Small intestine (tissue), 7 donors: ENCODE measurements at regions not wholly inside any gene's neighbourhood (a gene's known extent, or its start where the extent isn't known, plus 50 kb on each side); places are given as distances from the start of the nearest gene placed in this dataset.
"Not testable (repeated sequence)": the region's sequence is repeated elsewhere in the genome, so short reads cannot be mapped to it uniquely, and the experiment has no call there.

Experiments used
- DNase-seq, 2 donors: peaks; one replicate each; pipeline versions ENCODE4 v3.0.0 to v3.0.0-alpha.2; 2013
- FAIRE-seq: peaks from 2 replicates; lab custom pipeline; 2012; peaks lifted over from hg19 to GRCh38; lab: Jason Lieb, UNC
- H3K27ac ChIP-seq, 3 donors: one replicate each; pipeline ENCODE4 v1.5.1; 2013; ENCODE audit warnings: low read length in 2 of 3, mild to moderate bottlenecking in 2 of 3, control low read depth in 1 of 3, inconsistent platforms in 1 of 3, low read depth in 1 of 3, moderate library complexity in 1 of 3
- H3K27me3 ChIP-seq, 3 donors: one replicate each; pipeline ENCODE4 v1.6.1; 2013; ENCODE audit warnings: low read length in 3 of 3, inconsistent platforms in 1 of 3; ENCODE audit not compliant: control insufficient read depth in 3 of 3, insufficient read depth in 3 of 3
- H3K36me3 ChIP-seq, 3 donors: one replicate each; pipeline ENCODE4 v1.6.1; 2013; ENCODE audit warnings: low read length in 3 of 3, inconsistent platforms in 1 of 3, low read depth in 1 of 3, mild to moderate bottlenecking in 1 of 3, moderate library complexity in 1 of 3; ENCODE audit not compliant: control insufficient read depth in 3 of 3, insufficient read depth in 2 of 3
- H3K4me1 ChIP-seq, 3 donors: one replicate each; pipeline ENCODE4 v1.6.1; 2013; ENCODE audit warnings: low read length in 2 of 3, inconsistent platforms in 1 of 3, low read depth in 1 of 3, mild to moderate bottlenecking in 1 of 3, moderate library complexity in 1 of 3; ENCODE audit not compliant: control insufficient read depth in 3 of 3, insufficient read depth in 2 of 3
- H3K4me3 ChIP-seq, 3 donors: one replicate each; pipeline ENCODE4 v1.5.1; 2013; ENCODE audit warnings: low read length in 3 of 3, control low read depth in 1 of 3, inconsistent platforms in 1 of 3, low read depth in 1 of 3, mild to moderate bottlenecking in 1 of 3, moderate library complexity in 1 of 3
- H3K9me3 ChIP-seq, 2 donors: one replicate each; pipeline ENCODE4 v1.6.1; 2013; ENCODE audit warnings: low read depth in 1 of 2, low read length in 1 of 2; ENCODE audit not compliant: control insufficient read depth in 2 of 2, insufficient read depth in 1 of 2
- WGBS, 3 donors: extraction: QIAGEN DNeasy Blood & Tissue Kit; methylation state at CpG; one replicate each; pipeline ENCODE4 v1.1.7; 2013; 5-methylcytosine and 5-hydroxymethylcytosine counted together
- donor health status: healthy with polysubstance abuse.
- donor health status: control.
- donor health status: control.
- donor health status: Bipolar disorder and iron deficiency.
- donor health status: healthy.

- Histone ChIP-seq H3K4me1 (no peaks in the 10 kb centered on the region), H3K9me3 (no peaks in the 10 kb centered on the region), H3K4me3 (no peak overlapping the region), H3K27me3 (no peaks in the 10 kb centered on the region), H3K36me3 (no peaks in the 10 kb centered on the region), H3K27ac (no peak overlapping the region)
- WGBS, 3 donors = 60 to 71% (median 68%) methylated on average over 4 to 5 of the region's 5 CpGs
- FAIRE-seq = no peak
- no peak for DNase-seq
These were observed 227.4 kb upstream of the CXorf51B start for GRCh38 chrX:146581981-146582712.

DNA sequence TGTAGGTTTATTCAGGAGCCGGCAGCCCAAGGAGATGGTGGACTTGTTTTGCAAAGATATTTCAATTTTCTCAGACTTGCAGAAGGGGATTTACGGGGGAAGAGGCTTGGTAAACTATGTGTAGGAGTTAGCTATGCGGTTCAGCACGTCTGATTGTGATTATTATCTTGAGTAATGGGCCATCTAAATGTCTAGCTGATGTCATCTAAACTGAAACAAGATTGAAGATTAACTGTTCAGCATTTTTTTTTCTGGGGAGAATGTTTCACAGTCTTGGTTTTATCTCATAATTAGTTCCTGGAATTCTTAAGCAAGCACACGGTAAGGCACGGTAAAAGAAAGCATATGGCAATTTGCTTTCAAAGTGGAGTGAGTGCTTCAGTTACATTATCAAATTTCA is 207.3 kb upstream of the CXorf51B start:
- peak in 1 of 2 donors; percentile 26 for DNase-seq
- Histone ChIP-seq H3K4me1 (no peaks in the 10 kb centered on the region), H3K36me3 (no peaks in the 10 kb centered on the region), H3K4me3 (no peak overlapping the region), H3K27ac (no peak overlapping the region), H3K27me3 (no peaks in the 10 kb centered on the region), H3K9me3 (peaks cover 0 to 5% of the 10 kb centered on the region in 2 donors)
- no peak for FAIRE-seq
- 24 to 42% (median 28%) methylated on average over 6 of the region's 6 CpGs for WGBS, 3 donors

DNA sequence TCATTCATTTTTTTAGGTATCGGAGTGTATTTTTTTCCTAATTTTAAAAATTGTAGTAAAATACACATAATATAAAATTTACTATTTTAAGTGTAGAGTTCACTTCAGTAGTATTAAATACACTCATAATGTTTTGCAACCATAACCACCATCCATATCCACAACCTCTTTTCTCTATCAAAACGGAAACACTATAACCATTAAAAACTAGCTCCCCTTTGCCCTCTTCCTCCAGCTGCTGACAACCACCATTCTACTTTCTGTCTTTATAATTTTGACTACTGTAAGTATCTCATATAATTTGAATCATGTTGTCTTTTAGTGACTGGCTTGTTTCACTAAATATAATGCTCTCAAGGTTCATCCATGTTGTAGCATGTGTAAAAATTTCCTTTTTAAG is 205.4 kb upstream of the CXorf51B start:
- FAIRE-seq = no peak
- peaks cover 0 to 5% of the 10 kb centered on the region in 2 donors for H3K9me3 ChIP-seq
- no peak for DNase-seq
- no peaks in the 10 kb centered on the region for H3K36me3 ChIP-seq
- no peaks in the 10 kb centered on the region for H3K4me1 ChIP-seq
- no peak overlapping the region for H3K4me3 ChIP-seq
- H3K27ac ChIP-seq = no peak overlapping the region
- 76 to 92% (median 86%) methylated on average over 2 of the region's 2 CpGs for WGBS, 3 donors
- no peaks in the 10 kb centered on the region for H3K27me3 ChIP-seq

GRCh38 chrX:146614663-146615478 is 194.7 kb upstream of the CXorf51B start:
- H3K4me3 ChIP-seq = no peak overlapping the region
- H3K27ac ChIP-seq = peak overlapping the region in 1 of 3 donors; percentile 72
- H3K9me3 ChIP-seq = no peaks in the 10 kb centered on the region
- 32 to 51% (median 37%) methylated on average over 17 of the region's 17 CpGs for WGBS, 3 donors
- no peaks in the 10 kb centered on the region for H3K4me1 ChIP-seq
- no peaks in the 10 kb centered on the region for H3K27me3 ChIP-seq
- no peaks in the 10 kb centered on the region for H3K36me3 ChIP-seq
- FAIRE-seq = no peak
- DNase-seq = peak in 1 of 2 donors; percentile 52

- Histone ChIP-seq H3K27me3 (no peaks in the 10 kb centered on the region), H3K27ac (peak overlapping the region in 1 of 3 donors; percentile 72), H3K9me3 (peaks cover 0 to 3% of the 10 kb centered on the region in 2 donors), H3K4me3 (no peak overlapping the region), H3K4me1 (no peaks in the 10 kb centered on the region), H3K36me3 (no peaks in the 10 kb centered on the region)
- WGBS, 3 donors = 7 to 26% (median 7%) methylated on average over 6 of the region's 6 CpGs
- FAIRE-seq = no peak
- DNase-seq = peak in 1 of 2 donors; percentile 21
These were observed 193.8 kb upstream of the CXorf51B start for GRCh38 chrX:146615628-146616348.

DNA sequence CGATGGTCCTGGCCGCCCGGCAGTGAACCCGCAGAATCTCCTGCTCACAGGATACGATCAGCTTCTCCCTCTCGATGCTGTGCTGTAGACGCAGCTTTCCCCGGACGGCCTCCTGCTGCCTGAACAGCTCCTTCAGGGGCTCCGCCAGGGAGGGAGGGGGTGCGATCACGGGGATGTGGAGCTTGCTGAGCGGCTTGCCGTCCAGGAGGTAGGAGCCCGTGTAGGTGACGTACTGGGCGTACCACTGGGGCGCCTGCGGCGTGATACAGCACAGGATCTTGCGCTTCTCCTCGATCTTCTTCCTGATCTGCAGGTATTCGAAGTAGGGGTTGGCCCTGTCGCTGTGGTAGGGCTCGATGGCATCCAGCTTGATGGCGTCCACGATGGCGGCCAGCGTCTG is 189.6 kb upstream of the CXorf51B start:
- H3K4me1 ChIP-seq = not testable (repeated sequence)

GRCh38 chrX:146658379-146658778 is 151.2 kb upstream of the CXorf51B start:
- Histone ChIP-seq H3K27me3 (no peaks in the 10 kb centered on the region), H3K4me1 (no peaks in the 10 kb centered on the region), H3K36me3 (no peaks in the 10 kb centered on the region), H3K27ac (no peak overlapping the region), H3K9me3 (peaks cover 0 to 8% of the 10 kb centered on the region in 2 donors), H3K4me3 (no peak overlapping the region)
- WGBS, 3 donors = 43 to 70% (median 67%) methylated on average over 1 of the region's 1 CpG
- DNase-seq = no peak
- peak; percentile 87 for FAIRE-seq

More for the DNA sequence above, 189.6 kb upstream of the CXorf51B start:
- not testable (repeated sequence) for H3K27me3 ChIP-seq, H3K4me3 ChIP-seq, FAIRE-seq, DNase-seq, H3K36me3 ChIP-seq, H3K27ac ChIP-seq, H3K9me3 ChIP-seq
- 90 to 94% (median 94%) methylated on average over 16 to 28 of the region's 29 CpGs for WGBS, 3 donors

GRCh38 chrX:146707781-146708180 is 101.8 kb upstream of the CXorf51B start:
- no peak overlapping the region for H3K4me3 ChIP-seq
- H3K27ac ChIP-seq = no peak overlapping the region
- no peak for FAIRE-seq
- no peaks in the 10 kb centered on the region for H3K27me3 ChIP-seq
- WGBS, 3 donors = 54 to 83% (median 79%) methylated on average over 2 of the region's 2 CpGs
- H3K9me3 ChIP-seq = peaks cover 0 to 3% of the 10 kb centered on the region in 2 donors
- H3K4me1 ChIP-seq = no peaks in the 10 kb centered on the region
- no peak for DNase-seq
- H3K36me3 ChIP-seq = no peaks in the 10 kb centered on the region
